ENCODE measurements at regions not wholly inside any gene's neighbourhood (a gene's known extent, or its start where the extent isn't known, plus 50 kb on each side); places are given as distances from the start of the nearest gene placed in this dataset.

DNA sequence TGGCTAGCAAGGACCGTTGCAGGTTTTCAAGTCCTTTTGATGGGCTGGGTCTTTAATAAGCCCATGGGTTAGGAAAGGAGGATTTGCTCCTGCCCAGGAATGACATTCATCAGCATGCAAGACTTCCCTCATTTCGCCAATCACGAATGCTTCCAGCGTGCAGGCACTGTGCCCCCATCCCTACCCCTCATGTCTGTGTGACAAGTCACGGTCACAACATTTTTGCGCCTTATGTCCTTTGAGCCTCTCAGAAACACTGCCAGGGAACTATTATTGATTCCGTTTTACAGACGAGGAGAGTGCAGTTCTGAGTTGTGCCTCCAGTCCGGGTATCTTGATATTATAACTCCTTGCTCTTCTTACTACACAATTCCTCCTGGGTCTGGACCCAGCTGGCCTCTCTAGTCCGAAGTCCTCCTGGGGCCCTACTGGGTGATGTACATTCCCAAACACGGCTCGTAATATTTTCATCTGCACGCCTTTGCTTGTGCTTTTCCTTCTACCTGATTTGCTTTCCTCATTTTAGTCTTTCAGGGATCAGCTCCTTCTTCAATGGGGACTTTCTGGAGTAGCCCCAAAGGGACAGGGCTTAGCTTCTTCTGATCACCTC lies 101.8 kb upstream of the MYCN start:
- Histone ChIP-seq H3K27me3 (replicated peaks in 1 of 4; ENCODE audit: control insufficient read depth in 3 of 4, extremely low read depth in 1 of 4, insufficient read depth in 3 of 4, low read length in 3 of 4) (no peaks in the 10 kb centered on the region), H3K4me1 (replicated peaks in 1 of 4; ENCODE audit: control insufficient read depth in 3 of 4, insufficient read depth in 4 of 4, low read length in 3 of 4) (no peaks in the 10 kb centered on the region), H2BK12ac (ENCODE audit: low read depth, low read length) (no peak overlapping the region), H3K9me3 (ENCODE audit: insufficient read depth in 2 of 2, low read depth in 1 of 2, low read length in 1 of 2) (no peaks in the 10 kb centered on the region), H3K36me3 (ENCODE audit: control insufficient read depth in 2 of 4, insufficient read depth in 4 of 4, low read length in 3 of 4) (no peaks in the 10 kb centered on the region), H3K4me3 (ENCODE audit: extremely low read depth in 1 of 4, insufficient read depth in 2 of 4, low read depth in 3 of 4, low read length in 4 of 4) (no peak overlapping the region), H4K8ac (ENCODE audit: extremely low read depth, insufficient read depth, low read length) (no peak overlapping the region), H3K56ac (replicated peaks; ENCODE audit: insufficient read length, low read depth, low read length) (no peak overlapping the region), H3K4me2 (ENCODE audit: insufficient read depth in 1 of 2, low read depth in 2 of 2, low read length in 2 of 2) (no peak overlapping the region), H3K4ac (replicated peaks; ENCODE audit: insufficient read length, low read depth, low read length) (no peak overlapping the region), H2BK15ac (ENCODE audit: low read length) (no peak overlapping the region), H3K23ac (ENCODE audit: insufficient read length) (no peak overlapping the region), H3K18ac (ENCODE audit: extremely low read depth, low read length) (no peak overlapping the region), H2AK5ac (ENCODE audit: low read depth, low read length) (no peak overlapping the region), H2AFZ (ENCODE audit: low read length) (no peak overlapping the region), H2BK20ac (ENCODE audit: low read length) (no peak overlapping the region), H4K5ac (ENCODE audit: insufficient read length, low read depth, low read length) (no peak overlapping the region), H3K79me2 (ENCODE audit: control insufficient read depth in 1 of 2, insufficient read depth in 2 of 2, low read length in 2 of 2) (no peaks in the 10 kb centered on the region), H3K9ac (replicated peaks in 1 of 4; ENCODE audit: extremely low read depth in 1 of 4, low read depth in 3 of 4, low read length in 3 of 4) (no peak overlapping the region), H3K27ac (ENCODE audit: low read depth, low read length) (no peak overlapping the region), H4K20me1 (replicated peaks in 1 of 2; ENCODE audit: control insufficient read depth in 1 of 2, insufficient read depth in 2 of 2, low read length in 2 of 2) (no peaks in the 10 kb centered on the region), H3K79me1 (ENCODE audit: low read depth, low read length) (no peaks in the 10 kb centered on the region), H4K91ac (replicated peaks; ENCODE audit: insufficient read length, low read length) (no peak overlapping the region), H2BK120ac (replicated peaks; ENCODE audit: low read depth, low read length) (no peak overlapping the region), H3K14ac (ENCODE audit: insufficient read length) (no peak overlapping the region), H3K23me2 (ENCODE audit: low read depth, low read length) (no peaks in the 10 kb centered on the region), H2BK5ac (ENCODE audit: low read depth, low read length) (no peak overlapping the region)
- ChIA-PET POLR2A (ENCODE audit: partially characterized antibody) (interaction anchor here (1.1 kb wide), 1 partner anchor 37 kb away, joined by 3 read pairs; no protein-coding TSS in a partner anchor), CTCF (ENCODE audit: partially characterized antibody) (interaction anchor here (0.7 to 1.6 kb wide), 2 partner anchors 13 to 35 kb away, joined by 3 to 4 read pairs; no protein-coding TSS in a partner anchor)
- WGBS, 2 experiments (ENCODE audit: extremely low coverage in 1 of 2, insufficient coverage in 1 of 2, insufficient read length in 1 of 2, insufficient replicate concordance in 2 of 2, low coverage in 1 of 2, low lambda C conversion rate in 2 of 2, missing lambda C conversion rate in 1 of 2), result 88% methylated on average over 13 of the region's 13 CpGs; no CpG with 5 or more reads in 1 of the 2 experiments
- no peak for DNase-seq (ENCODE audit: low read depth in 1 of 2, low spot score in 2 of 2)
- no peak for FAIRE-seq
- TF ChIP-seq, protein P1, sequence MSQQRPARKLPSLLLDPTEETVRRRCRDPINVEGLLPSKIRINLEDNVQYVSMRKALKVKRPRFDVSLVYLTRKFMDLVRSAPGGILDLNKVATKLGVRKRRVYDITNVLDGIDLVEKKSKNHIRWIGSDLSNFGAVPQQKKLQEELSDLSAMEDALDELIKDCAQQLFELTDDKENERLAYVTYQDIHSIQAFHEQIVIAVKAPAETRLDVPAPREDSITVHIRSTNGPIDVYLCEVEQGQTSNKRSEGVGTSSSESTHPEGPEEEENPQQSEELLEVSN (IDR thresholded peaks at IDR 0.05), result no peak
- no peak for TF ChIP-seq BACH1 (IDR thresholded peaks at IDR 0.05; ENCODE audit: low read length)
